ENCODE measurements at regions not wholly inside any gene's neighbourhood (a gene's known extent, or its start where the extent isn't known, plus 50 kb on each side); places are given as distances from the start of the nearest gene placed in this dataset.

DNA sequence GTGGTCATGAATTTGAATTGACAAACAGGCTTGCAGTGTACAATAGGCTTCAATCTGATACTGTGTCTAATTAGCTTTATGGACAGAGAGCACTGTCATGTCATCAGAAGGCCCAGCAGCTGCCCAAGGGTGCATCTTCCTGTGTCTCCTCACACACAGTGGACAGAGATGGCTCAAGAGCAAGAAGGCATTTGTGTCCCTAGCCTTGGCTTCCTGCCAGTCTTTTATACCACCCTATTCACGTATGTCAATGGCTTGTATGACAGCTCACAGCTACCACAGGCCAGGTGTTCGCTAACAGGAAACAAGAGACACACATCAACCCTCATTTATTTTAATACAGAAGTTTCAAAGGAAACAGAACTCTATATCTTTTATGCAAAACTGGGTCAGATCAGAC lies 874.0 kb upstream of the AGA start:
- Histone ChIP-seq H3K4me3 (ENCODE audit: insufficient read depth, low read depth, low read length) (no peak overlapping the region), H2BK120ac (ENCODE audit: low read depth, low read length) (no peak overlapping the region), H3K56ac (ENCODE audit: extremely low read depth, insufficient read depth, low read length) (no peak overlapping the region), H4K20me1 (ENCODE audit: insufficient read depth, low read length) (no peaks in the 10 kb centered on the region), H3K4me1 (ENCODE audit: control insufficient read depth, insufficient read depth, low read length) (no peaks in the 10 kb centered on the region), H2AK5ac (ENCODE audit: low read depth, low read length) (no peak overlapping the region), H3K4me2 (ENCODE audit: low read depth, low read length) (no peak overlapping the region), H3K27ac (ENCODE audit: insufficient read depth, low read length) (no peak overlapping the region), H4K8ac (ENCODE audit: low read depth in 2 of 2, low read length in 2 of 2) (no peak overlapping the region), H2BK15ac (ENCODE audit: low read depth, low read length) (no peak overlapping the region), H2BK20ac (ENCODE audit: low read depth, low read length) (no peak overlapping the region), H3K14ac (replicated peaks; ENCODE audit: low read depth, low read length) (no peak overlapping the region), H3K79me1 (ENCODE audit: low read depth in 1 of 2, low read length in 2 of 2) (no peaks in the 10 kb centered on the region), H4K5ac (ENCODE audit: low read depth, low read length) (no peak overlapping the region), H3K9ac (ENCODE audit: low read depth, low read length) (no peak overlapping the region), H3K9me1 (ENCODE audit: insufficient read depth, low read length) (no peaks in the 10 kb centered on the region), H3K27me3 (ENCODE audit: control insufficient read depth, insufficient read depth, low read length) (no peaks in the 10 kb centered on the region), H2AK9ac (replicated peaks; ENCODE audit: low read depth, low read length, poor library complexity) (no peak overlapping the region), H3K9me3 (ENCODE audit: control insufficient read depth, insufficient read depth, low read length) (peaks cover 5% of the 10 kb centered on the region), H3K4ac (ENCODE audit: low read depth, low read length) (no peak overlapping the region), H2BK5ac (ENCODE audit: low read depth, low read length, poor library complexity, severe bottlenecking) (no peak overlapping the region), H3K18ac (ENCODE audit: low read depth, low read length) (no peak overlapping the region), H4K91ac (ENCODE audit: insufficient read depth, low read depth, low read length) (no peak overlapping the region), H2AFZ (replicated peaks; ENCODE audit: low read length, poor library complexity) (no peak overlapping the region), H3K36me3 (ENCODE audit: control insufficient read depth, insufficient read depth, low read length) (no peaks in the 10 kb centered on the region), H3K23ac (ENCODE audit: low read depth, low read length) (no peak overlapping the region)
- ATAC-seq (ENCODE audit: low read depth) (no peak), DNase-seq (no peak)
- ChIA-PET POLR2A (ENCODE audit: unreplicated experiment) (no interaction called here), CTCF (no interaction called here)
- BruUV-seq (replicated peaks) = no TSS peak
- TF ChIP-seq BHLHE40 (IDR thresholded peaks at IDR 0.05; ENCODE audit: low read depth, low read length) = no peak
- no peak for TF ChIP-seq FOS (IDR thresholded peaks at IDR 0.05; ENCODE audit: low read depth, low read length)
- no peak for TF ChIP-seq RFX5 (IDR thresholded peaks at IDR 0.05; ENCODE audit: low read depth, low read length)
- TF ChIP-seq, protein P1, sequence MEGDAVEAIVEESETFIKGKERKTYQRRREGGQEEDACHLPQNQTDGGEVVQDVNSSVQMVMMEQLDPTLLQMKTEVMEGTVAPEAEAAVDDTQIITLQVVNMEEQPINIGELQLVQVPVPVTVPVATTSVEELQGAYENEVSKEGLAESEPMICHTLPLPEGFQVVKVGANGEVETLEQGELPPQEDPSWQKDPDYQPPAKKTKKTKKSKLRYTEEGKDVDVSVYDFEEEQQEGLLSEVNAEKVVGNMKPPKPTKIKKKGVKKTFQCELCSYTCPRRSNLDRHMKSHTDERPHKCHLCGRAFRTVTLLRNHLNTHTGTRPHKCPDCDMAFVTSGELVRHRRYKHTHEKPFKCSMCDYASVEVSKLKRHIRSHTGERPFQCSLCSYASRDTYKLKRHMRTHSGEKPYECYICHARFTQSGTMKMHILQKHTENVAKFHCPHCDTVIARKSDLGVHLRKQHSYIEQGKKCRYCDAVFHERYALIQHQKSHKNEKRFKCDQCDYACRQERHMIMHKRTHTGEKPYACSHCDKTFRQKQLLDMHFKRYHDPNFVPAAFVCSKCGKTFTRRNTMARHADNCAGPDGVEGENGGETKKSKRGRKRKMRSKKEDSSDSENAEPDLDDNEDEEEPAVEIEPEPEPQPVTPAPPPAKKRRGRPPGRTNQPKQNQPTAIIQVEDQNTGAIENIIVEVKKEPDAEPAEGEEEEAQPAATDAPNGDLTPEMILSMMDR (conservative IDR thresholded peaks at IDR 0.05; ENCODE audit: low read depth, low read length) = no peak
- TF ChIP-seq MAFK (IDR thresholded peaks at IDR 0.05; ENCODE audit: low read depth, low read length) = no peak
- TF ChIP-seq, protein P2, sequence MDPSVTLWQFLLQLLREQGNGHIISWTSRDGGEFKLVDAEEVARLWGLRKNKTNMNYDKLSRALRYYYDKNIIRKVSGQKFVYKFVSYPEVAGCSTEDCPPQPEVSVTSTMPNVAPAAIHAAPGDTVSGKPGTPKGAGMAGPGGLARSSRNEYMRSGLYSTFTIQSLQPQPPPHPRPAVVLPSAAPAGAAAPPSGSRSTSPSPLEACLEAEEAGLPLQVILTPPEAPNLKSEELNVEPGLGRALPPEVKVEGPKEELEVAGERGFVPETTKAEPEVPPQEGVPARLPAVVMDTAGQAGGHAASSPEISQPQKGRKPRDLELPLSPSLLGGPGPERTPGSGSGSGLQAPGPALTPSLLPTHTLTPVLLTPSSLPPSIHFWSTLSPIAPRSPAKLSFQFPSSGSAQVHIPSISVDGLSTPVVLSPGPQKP (IDR thresholded peaks at IDR 0.05; ENCODE audit: borderline replicate concordance, low read depth, low read length) = no peak
- TF ChIP-seq POLR2A (IDR thresholded peaks at IDR 0.05; ENCODE audit: low read depth, low read length) = no peak
- TF ChIP-seq RCOR1 (IDR thresholded peaks at IDR 0.05; ENCODE audit: insufficient replicate concordance, low read length) = no peak
- no peak for TF ChIP-seq RAD21 (IDR thresholded peaks at IDR 0.05; ENCODE audit: low read length)
- TF ChIP-seq CHD1 (IDR thresholded peaks at IDR 0.05; ENCODE audit: low read depth, low read length) = no peak
- TF ChIP-seq NFE2L2 (IDR thresholded peaks at IDR 0.05; ENCODE audit: low read depth, low read length) = no peak
- TF ChIP-seq SMC3 (IDR thresholded peaks at IDR 0.05; ENCODE audit: low read depth, low read length) = no peak
- TF ChIP-seq MAZ (IDR thresholded peaks at IDR 0.05; ENCODE audit: borderline replicate concordance, low read depth, low read length) = no peak
- no peak for TF ChIP-seq CEBPB (IDR thresholded peaks at IDR 0.05; ENCODE audit: low read depth, low read length)
- TF ChIP-seq, protein P3, sequence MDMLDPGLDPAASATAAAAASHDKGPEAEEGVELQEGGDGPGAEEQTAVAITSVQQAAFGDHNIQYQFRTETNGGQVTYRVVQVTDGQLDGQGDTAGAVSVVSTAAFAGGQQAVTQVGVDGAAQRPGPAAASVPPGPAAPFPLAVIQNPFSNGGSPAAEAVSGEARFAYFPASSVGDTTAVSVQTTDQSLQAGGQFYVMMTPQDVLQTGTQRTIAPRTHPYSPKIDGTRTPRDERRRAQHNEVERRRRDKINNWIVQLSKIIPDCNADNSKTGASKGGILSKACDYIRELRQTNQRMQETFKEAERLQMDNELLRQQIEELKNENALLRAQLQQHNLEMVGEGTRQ (IDR thresholded peaks at IDR 0.05; ENCODE audit: low read depth, low read length) = no peak
- TF ChIP-seq MXI1 (IDR thresholded peaks at IDR 0.05; ENCODE audit: borderline replicate concordance, low read depth, low read length) = no peak
- intact Hi-C loops (cut with micrococcal nuclease) (no loop called here), dilution Hi-C loops (cut with HindIII; ENCODE audit: low sequenced_read_pairs, unreplicated experiment) (no loop called here), in situ Hi-C loops (cut with MboI; ENCODE audit: low sequenced_read_pairs) (no loop called here)
- no CpG with 5 or more reads among the region's 2 CpGs for WGBS, 2 experiments (ENCODE audit: extremely low coverage in 2 of 2, insufficient read length in 1 of 2)

Measured in IMR-90 (cell line).